Colonic mucosa (tissue), 4 donors: ENCODE measurements at regions not wholly inside any gene's neighbourhood (a gene's known extent, or its start where the extent isn't known, plus 50 kb on each side); places are given as distances from the start of the nearest gene placed in this dataset.

Experiments used
- DNase-seq: peaks from one replicate; pipeline ENCODE4 v3.0.0-alpha.2; 2020
- H3K27ac ChIP-seq: fragments of 200-600 bp; one replicate; pipeline ENCODE4 v1.8.0; 2021
- H3K27me3 ChIP-seq: fragments of 200-600 bp; one replicate; pipeline ENCODE4 v1.8.0; 2021
- H3K36me3 ChIP-seq: fragments of 200-600 bp; one replicate; pipeline ENCODE4 v1.8.0; 2021
- H3K4me1 ChIP-seq: fragments of 200-600 bp; one replicate; pipeline ENCODE4 v1.8.0; 2021; ENCODE audit warnings: mild to moderate bottlenecking
- H3K4me3 ChIP-seq: fragments of 200-600 bp; one replicate; pipeline ENCODE4 v1.8.0; 2021
- H3K9ac ChIP-seq, 2 donors: one replicate each; pipeline ENCODE4 v1.7.0; 2013; ENCODE audit warnings: control low read depth in 2 of 2, low read depth in 2 of 2, low read length in 2 of 2
- H3K9me3 ChIP-seq: fragments of 200-600 bp; one replicate; pipeline ENCODE4 v1.8.0; 2021
- CTCF ChIP-seq: fragments of 200-600 bp; IDR thresholded peaks from one replicate; pipeline ENCODE4 v1.8.0; 2022; ENCODE audit warnings: antibody characterized with exemption, mild to moderate bottlenecking
- intact Hi-C: fragments of 100-400 bp; cut with DNase I; formaldehyde crosslinking; loops from one replicate; pipeline ENCODE4 v1.14.1; 2022
- donor health status: healthy.
- donor health status: DM: no; HTN: no; CAD: no.
- donor health status: DM: no; HTN: no; CAD: no.

GRCh38 chr3:83251490-83251889 lies 1490.0 kb upstream of the GBE1 start:
- intact Hi-C loops: no loop called here
- H3K4me1 ChIP-seq: no peaks in the 10 kb centered on the region
- H3K4me3 ChIP-seq: no peak overlapping the region
- no peak for TF ChIP-seq CTCF
- H3K36me3 ChIP-seq: no peaks in the 10 kb centered on the region
- H3K9ac ChIP-seq: no peak overlapping the region
- no peak overlapping the region for H3K27ac ChIP-seq
- H3K9me3 ChIP-seq: no peaks in the 10 kb centered on the region
- H3K27me3 ChIP-seq: no peaks in the 10 kb centered on the region
- no peak for DNase-seq

GRCh38 chr3:83250613-83251012 lies 1489.2 kb upstream of the GBE1 start:
- Histone ChIP-seq H3K9me3 (no peaks in the 10 kb centered on the region), H3K27ac (no peak overlapping the region), H3K4me1 (no peaks in the 10 kb centered on the region), H3K4me3 (no peak overlapping the region), H3K27me3 (no peaks in the 10 kb centered on the region), H3K36me3 (no peaks in the 10 kb centered on the region), H3K9ac (no peak overlapping the region)
- intact Hi-C loops: no loop called here
- no peak for DNase-seq
- no peak for TF ChIP-seq CTCF

GRCh38 chr3:83248454-83248853 lies 1487.0 kb upstream of the GBE1 start:
- Histone ChIP-seq H3K27ac (no peak overlapping the region), H3K4me1 (no peaks in the 10 kb centered on the region), H3K4me3 (no peak overlapping the region), H3K27me3 (no peaks in the 10 kb centered on the region), H3K36me3 (no peaks in the 10 kb centered on the region), H3K9ac (no peak overlapping the region), H3K9me3 (no peaks in the 10 kb centered on the region)
- intact Hi-C loops: no loop called here
- no peak for DNase-seq
- no peak for TF ChIP-seq CTCF

- no peaks in the 10 kb centered on the region for H3K9me3 ChIP-seq
- no peak overlapping the region for H3K27ac ChIP-seq
- H3K27me3 ChIP-seq: no peaks in the 10 kb centered on the region
- no peak overlapping the region for H3K9ac ChIP-seq
- no peak overlapping the region for H3K4me3 ChIP-seq
- H3K4me1 ChIP-seq: no peaks in the 10 kb centered on the region
- no peaks in the 10 kb centered on the region for H3K36me3 ChIP-seq
- intact Hi-C loops: no loop called here
- DNase-seq: no peak
- TF ChIP-seq CTCF: no peak
Measured at GRCh38 chr3:83235180-83235814, 1473.9 kb upstream of the GBE1 start.

- Histone ChIP-seq H3K9me3 (no peaks in the 10 kb centered on the region), H3K4me1 (no peaks in the 10 kb centered on the region), H3K9ac (no peak overlapping the region), H3K4me3 (no peak overlapping the region), H3K27ac (no peak overlapping the region), H3K36me3 (no peaks in the 10 kb centered on the region), H3K27me3 (no peaks in the 10 kb centered on the region)
- intact Hi-C loops: no loop called here
- no peak for DNase-seq
- TF ChIP-seq CTCF: no peak
Measured at GRCh38 chr3:83233715-83234114, 1472.3 kb upstream of the GBE1 start.
